Mesodermal cell (in vitro differentiated cells): ENCODE measurements at regions not wholly inside any gene's neighbourhood (a gene's known extent, or its start where the extent isn't known, plus 50 kb on each side); places are given as distances from the start of the nearest gene placed in this dataset.

Experiments used
- H3K27ac ChIP-seq: 2 replicates; pipeline ENCODE4 v1.7.0; 2013; ENCODE audit warnings: mild to moderate bottlenecking, low read depth, low read length, moderate library complexity; ENCODE audit not compliant: severe bottlenecking
- H3K36me3 ChIP-seq: 2 replicates; pipeline ENCODE4 v1.7.1; 2013; ENCODE audit warnings: mild to moderate bottlenecking, low read length, moderate library complexity; ENCODE audit not compliant: control insufficient read depth, insufficient read depth
- H3K4me1 ChIP-seq: one replicate; pipeline ENCODE4 v1.7.1; 2013; ENCODE audit warnings: mild to moderate bottlenecking, low read length; ENCODE audit not compliant: insufficient read depth, control insufficient read depth, poor library complexity, severe bottlenecking
- H3K4me3 ChIP-seq: 2 replicates; pipeline ENCODE4 v1.7.0; 2013; ENCODE audit warnings: low read length, control low read depth, mild to moderate bottlenecking; ENCODE audit not compliant: insufficient read depth, poor library complexity, severe bottlenecking; ENCODE audit errors: extremely low read depth
- H3K9me3 ChIP-seq: 2 replicates; pipeline ENCODE4 v1.7.1; 2013; ENCODE audit warnings: mild to moderate bottlenecking, low read length, moderate library complexity; ENCODE audit not compliant: control insufficient read depth
- WGBS, 2 experiments: methylation state at CpG; one replicate each; pipeline ENCODE4 v1.1.5; 2013; ENCODE audit warnings: missing lambda C conversion rate in 2 of 2; ENCODE audit not compliant: insufficient coverage in 2 of 2; 5-methylcytosine and 5-hydroxymethylcytosine counted together

DNA sequence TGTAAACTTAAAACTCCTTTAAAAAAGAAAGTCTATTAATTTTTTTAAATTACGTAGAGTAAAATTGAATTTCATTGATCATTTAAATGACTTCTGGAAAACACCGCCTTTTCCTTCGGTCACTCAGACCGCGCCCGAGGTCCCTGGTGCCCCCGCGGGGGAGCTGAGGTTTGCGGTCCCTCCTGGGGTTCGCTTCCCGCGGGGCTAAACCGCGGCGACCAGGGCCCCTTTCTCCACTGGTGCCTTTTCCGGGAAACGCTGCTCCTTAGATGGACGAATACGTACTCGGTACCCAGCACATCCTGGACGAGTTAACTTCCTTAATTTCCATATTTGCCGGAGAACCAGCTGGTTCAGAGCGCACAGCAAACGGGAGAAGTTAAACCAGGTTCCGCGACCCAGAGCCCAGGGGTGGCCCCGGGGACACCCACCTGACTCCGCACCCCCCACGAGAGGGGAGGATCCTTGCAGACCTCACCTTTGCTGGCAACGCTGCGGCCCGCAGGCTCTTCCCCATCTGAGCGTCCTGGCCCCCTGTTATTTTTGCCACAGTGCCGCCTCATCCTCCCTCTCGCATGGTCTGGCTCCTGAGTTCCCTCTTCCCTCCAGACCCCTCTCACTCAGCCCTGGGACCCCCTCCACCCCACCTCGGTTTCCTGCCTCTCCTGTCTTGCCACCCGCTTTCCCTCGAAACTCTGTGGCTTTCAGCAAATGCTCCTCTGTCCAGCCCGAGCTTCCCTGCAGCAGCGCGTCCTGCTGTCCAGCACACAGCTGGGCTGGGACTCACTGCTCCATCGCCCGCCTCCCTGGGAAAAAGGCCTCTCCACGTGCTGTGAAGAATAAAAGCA is 420.0 kb upstream of the MYT1L start:
- H3K36me3 ChIP-seq, result no peaks in the 10 kb centered on the region
- H3K4me1 ChIP-seq, result no peaks in the 10 kb centered on the region
- no peak overlapping the region for H3K27ac ChIP-seq
- H3K9me3 ChIP-seq, result peaks cover 8% of the 10 kb centered on the region
- no peak overlapping the region for H3K4me3 ChIP-seq
- WGBS, 2 experiments, result 94 to 97% methylated on average over 38 to 43 of the region's 44 CpGs

DNA sequence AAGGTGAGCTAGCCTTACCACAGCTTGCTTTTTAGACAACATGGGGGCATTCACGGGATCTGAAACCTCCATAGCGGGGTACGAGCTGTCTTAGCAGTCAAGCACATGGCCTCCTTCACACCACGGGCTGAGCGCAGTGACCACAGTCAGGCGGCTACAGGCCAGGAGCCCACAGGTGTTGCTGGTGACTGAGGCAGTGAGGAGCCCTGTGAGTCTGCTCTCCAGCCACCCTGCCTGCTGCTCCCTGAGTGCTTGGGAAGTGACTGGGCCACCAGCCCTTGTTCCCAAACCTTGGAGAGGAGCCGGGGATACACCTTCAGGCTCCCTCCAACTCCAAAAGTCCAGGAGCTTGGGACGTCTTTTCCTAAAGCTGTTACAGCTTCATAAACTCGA is 418.1 kb upstream of the MYT1L start:
- Histone ChIP-seq H3K4me1 (no peaks in the 10 kb centered on the region), H3K9me3 (peaks cover 7% of the 10 kb centered on the region), H3K36me3 (no peaks in the 10 kb centered on the region), H3K4me3 (no peak overlapping the region), H3K27ac (no peak overlapping the region)
- WGBS, 2 experiments, result 88 to 92% methylated on average over 6 to 8 of the region's 9 CpGs

DNA sequence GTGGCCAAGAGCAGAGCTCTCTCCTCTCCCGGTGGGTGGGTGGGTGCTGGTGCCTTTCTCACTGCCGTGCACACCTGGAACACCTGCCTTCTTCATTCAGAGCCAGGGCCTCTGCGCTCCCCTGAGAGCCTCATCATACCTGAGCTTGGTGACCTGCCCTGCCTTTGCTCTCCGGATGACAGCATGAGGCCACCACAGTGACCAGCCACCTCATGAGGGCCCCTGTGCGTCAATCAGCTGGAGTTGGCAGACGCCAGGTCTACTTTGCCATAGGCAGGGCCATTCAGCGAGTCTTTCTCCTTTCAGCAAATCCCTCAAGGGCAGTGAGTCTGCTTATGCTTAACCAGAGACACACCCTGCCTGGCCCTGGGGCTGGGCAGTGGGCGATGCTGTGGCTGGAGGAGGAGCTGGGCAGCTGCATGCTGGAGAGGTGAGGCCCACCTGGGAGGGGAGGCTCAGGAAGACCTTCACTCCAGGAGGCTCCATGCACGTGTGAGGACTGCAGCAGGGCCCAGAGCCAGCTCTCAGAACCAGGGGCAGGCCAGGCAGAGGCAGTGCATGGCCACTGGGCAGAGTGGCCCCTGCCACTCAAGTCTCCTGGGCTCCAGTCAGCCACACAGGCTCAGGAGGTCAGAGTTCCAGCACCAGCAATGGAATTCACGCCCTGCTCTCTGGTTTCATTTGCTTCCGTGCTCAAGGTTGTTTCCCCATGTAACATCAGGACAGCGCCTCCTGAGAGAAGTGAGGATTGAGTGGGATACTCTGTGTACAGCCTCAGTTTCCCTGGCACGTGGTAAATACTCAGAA is 417.5 kb upstream of the MYT1L start:
- Histone ChIP-seq H3K4me3 (no peak overlapping the region), H3K36me3 (no peaks in the 10 kb centered on the region), H3K27ac (no peak overlapping the region), H3K4me1 (no peaks in the 10 kb centered on the region), H3K9me3 (peaks cover under 1% of the 10 kb centered on the region)
- WGBS, 2 experiments, result 82 to 86% methylated on average over 12 of the region's 13 CpGs

DNA sequence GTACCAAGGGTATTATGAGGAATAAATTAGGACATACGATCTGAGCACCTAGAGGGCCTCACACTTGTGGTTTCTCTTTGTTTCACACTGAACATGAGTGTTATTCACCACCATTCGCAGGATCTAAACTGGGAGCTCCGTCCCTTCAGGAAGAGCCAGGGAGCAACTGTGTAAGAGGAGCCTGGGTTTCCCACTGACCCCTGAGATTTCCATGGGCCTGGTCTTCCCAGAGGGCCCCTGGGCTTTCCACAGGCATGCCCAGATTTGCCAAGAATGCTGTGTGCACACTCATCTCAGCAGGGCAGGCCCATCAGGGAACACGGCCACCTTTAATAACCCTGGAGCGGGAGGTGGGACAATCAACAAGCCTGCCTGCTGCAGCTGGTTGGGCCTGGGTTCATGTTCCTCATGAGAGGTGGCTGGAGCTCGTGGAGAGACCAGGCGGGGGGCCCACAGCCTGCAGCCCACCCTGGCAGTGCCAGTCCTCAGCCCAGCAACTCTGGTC is 416.8 kb upstream of the MYT1L start:
- 94 to 96% methylated on average over 6 to 7 of the region's 7 CpGs for WGBS, 2 experiments
- Histone ChIP-seq H3K4me3 (no peak overlapping the region), H3K36me3 (no peaks in the 10 kb centered on the region), H3K4me1 (no peaks in the 10 kb centered on the region), H3K27ac (no peak overlapping the region), H3K9me3 (no peaks in the 10 kb centered on the region)

DNA sequence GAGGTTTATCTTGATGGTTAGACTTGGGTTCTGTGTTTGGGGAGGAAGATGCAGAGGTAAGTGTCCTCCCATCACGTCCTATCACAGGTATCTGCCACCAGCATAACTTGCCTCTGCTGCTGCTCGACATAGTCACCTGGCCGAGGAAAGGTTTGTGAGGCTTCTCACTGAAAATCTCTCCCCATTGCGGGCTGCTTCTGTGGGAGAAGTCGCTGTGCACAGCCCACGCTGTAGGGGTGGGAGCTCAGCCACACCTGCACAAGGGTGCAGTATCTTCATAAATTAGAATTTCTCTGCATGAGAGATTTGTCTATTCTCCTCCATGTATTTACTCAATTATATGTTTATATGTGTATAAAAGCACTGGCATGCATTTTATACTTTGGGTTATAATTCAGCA is 415.7 kb upstream of the MYT1L start:
- H3K9me3 ChIP-seq, result no peaks in the 10 kb centered on the region
- WGBS, 2 experiments, result 70% methylated on average over 2 of the region's 6 CpGs; no CpG with 5 or more reads in 1 of the 2 experiments
- no peak overlapping the region for H3K4me3 ChIP-seq
- H3K4me1 ChIP-seq, result no peaks in the 10 kb centered on the region
- H3K36me3 ChIP-seq, result no peaks in the 10 kb centered on the region
- H3K27ac ChIP-seq, result no peak overlapping the region

DNA sequence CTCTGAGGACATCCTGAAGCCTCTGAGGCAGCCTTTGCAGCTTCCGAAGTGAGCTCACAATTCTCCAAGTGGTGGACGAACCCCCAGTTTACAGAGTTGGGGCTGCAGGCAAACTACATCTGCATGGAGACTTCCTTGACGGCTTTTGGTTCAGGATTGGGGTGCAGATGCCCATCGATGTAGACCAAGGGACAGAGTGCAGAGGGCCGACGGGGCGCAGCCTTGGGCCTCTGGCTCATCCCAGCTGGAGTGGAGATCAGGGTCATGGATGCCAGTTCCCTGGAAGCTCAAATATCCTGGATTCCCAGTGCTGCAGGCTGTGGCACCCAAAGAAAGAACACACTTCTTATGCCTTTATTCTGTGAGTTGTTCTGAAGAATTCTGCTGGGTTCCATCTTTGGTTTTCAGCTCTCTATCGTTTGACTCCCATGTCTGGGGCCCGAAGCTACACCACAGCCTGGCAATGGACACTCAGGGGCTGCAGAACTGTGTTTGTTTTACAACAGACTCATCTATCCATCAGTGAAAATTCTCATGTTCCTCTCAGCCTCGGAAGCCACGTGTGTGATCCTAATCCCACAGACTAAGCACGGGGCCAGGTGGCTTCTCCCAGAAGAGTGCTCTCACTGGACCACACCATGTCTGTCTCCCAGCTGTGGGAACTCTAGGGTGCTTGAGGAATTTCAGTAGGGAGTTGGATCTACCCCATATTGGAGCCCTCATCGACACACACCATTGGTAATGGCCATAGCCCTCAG is 414.1 kb upstream of the MYT1L start:
- H3K4me3 ChIP-seq, result no peak overlapping the region
- H3K4me1 ChIP-seq, result no peaks in the 10 kb centered on the region
- H3K36me3 ChIP-seq, result no peaks in the 10 kb centered on the region
- H3K27ac ChIP-seq, result no peak overlapping the region
- WGBS, 2 experiments, result 95% methylated on average over 11 to 12 of the region's 13 CpGs
- H3K9me3 ChIP-seq, result no peaks in the 10 kb centered on the region

DNA sequence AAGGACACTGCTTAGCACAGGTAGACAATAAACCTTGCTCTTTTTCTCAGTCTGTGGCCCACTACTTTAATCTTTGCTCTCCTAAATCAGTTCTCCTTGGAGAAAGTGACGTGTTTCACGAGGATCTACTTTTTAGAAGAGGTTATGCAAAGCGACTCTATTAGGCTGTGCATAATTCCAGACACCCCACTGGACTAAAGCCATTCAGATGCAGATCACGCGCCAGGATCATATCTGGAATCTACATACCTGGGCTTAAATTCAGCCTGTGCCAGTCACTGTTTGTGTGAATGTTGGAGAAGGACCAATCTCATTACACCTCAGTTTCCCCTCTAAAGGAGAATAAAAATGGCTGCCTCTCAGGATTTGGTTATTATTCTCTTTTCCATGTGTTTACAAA is 413.0 kb upstream of the MYT1L start:
- H3K4me3 ChIP-seq, result no peak overlapping the region
- H3K27ac ChIP-seq, result no peak overlapping the region
- H3K4me1 ChIP-seq, result no peaks in the 10 kb centered on the region
- WGBS, 2 experiments, result 90 to 94% methylated on average over 2 to 4 of the region's 5 CpGs
- H3K36me3 ChIP-seq, result no peaks in the 10 kb centered on the region
- no peaks in the 10 kb centered on the region for H3K9me3 ChIP-seq

DNA sequence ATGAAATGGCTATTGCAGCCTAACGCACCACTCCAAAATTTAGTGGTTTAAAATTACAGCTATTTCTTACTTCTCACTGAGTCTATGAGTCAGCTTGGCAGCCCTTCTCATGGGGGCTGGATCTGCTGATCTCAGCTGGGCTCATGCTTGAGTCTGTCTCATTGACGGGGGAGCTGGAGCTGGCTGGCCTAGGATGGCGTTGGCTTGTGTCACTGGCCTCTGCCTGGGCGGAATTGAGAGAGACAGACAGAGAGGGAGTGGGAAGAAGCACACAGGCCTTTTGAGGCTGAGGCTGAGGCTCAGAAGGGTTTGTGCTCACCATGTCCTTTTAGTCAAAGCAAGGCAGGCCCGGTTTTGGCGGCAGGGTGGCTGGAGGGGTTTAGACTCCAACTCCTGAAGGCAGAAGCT is 412.1 kb upstream of the MYT1L start:
- Histone ChIP-seq H3K9me3 (no peaks in the 10 kb centered on the region), H3K36me3 (no peaks in the 10 kb centered on the region), H3K4me3 (no peak overlapping the region), H3K27ac (peak overlapping the region; percentile 10), H3K4me1 (no peaks in the 10 kb centered on the region)
- 74 to 90% methylated on average over 5 to 6 of the region's 6 CpGs for WGBS, 2 experiments

DNA sequence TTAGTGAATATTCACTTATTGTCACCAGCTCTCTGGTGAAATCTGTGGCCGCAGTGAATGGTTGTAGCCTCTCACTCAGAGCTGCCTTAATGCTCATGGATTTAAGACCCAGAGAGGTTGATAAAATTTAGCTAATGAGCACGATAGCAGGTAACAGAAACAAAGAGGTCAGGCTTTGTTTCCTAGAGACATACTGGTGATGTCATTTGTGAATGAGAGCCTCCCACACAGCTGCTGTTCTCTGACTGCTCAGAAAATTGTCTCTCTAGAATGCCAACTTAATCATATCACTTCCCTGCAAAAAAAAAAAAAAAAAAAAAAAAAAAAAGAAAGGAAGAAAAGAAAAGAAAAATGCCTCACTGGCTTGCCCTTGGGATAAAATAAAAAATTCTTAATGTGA is 411.7 kb upstream of the MYT1L start:
- 100% methylated on average over 2 of the region's 2 CpGs for WGBS, 2 experiments
- no peaks in the 10 kb centered on the region for H3K4me1 ChIP-seq
- no peak overlapping the region for H3K27ac ChIP-seq
- H3K36me3 ChIP-seq, result no peaks in the 10 kb centered on the region
- no peaks in the 10 kb centered on the region for H3K9me3 ChIP-seq
- H3K4me3 ChIP-seq, result no peak overlapping the region

DNA sequence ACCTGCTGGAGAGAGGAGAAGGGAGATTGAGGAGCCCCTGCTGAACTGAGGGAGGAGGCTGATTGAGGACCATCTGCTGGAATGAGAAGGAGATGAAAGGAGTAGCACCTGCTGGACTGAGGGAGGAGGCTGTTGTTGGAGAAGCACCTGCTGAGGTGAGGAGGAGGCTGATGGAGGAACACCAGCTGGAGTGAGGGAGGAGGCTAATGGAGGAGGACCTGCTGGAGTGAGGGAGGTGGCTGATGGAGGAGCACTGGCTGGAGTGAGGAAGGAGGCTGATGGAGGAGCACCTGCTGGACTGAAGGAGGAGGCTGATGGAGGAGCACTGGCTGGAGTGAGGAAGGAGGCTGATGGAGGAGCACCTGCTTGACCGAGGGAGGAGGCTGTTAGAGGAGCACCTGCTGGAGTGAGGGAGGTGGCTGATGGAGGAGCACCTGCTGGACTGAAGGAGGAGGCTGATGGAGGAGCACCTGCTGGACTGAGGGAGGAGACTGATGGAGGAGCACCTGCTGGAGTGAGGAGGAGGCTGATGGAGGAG is 409.2 kb upstream of the MYT1L start:
- no peak overlapping the region for H3K4me3 ChIP-seq
- H3K27ac ChIP-seq, result no peak overlapping the region
- no peaks in the 10 kb centered on the region for H3K4me1 ChIP-seq
- 85 to 92% methylated on average over 1 of the region's 1 CpG for WGBS, 2 experiments
- no peaks in the 10 kb centered on the region for H3K36me3 ChIP-seq
- H3K9me3 ChIP-seq, result no peaks in the 10 kb centered on the region
